Dermis blood vessel endothelial cell (primary cell): ENCODE measurements at regions not wholly inside any gene's neighbourhood (a gene's known extent, or its start where the extent isn't known, plus 50 kb on each side); places are given as distances from the start of the nearest gene placed in this dataset.

Experiments
- DNase-seq: peaks from one replicate; pipeline ENCODE4 v3.0.0; 2010

DNA sequence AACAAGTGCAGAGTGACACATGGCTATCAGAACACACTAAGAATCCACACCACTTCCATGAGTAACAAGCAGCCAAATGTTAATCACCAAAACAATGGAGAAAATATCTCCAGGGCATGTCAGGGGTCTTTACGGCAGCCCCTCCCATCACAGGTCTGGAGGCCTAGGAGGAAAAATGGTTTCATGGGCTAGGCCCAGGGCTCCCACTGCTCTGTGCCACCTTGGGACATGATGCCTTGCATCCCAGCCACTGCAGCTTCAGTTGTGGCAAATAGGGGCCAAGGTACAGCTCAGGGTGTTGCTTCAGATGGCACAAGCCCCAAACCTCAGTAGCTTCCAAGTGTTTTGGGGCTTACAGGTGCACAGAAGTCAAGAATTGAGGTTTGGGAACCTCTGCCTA is 66.6 kb downstream of the NEURL3 start:
- no peak for DNase-seq

DNA sequence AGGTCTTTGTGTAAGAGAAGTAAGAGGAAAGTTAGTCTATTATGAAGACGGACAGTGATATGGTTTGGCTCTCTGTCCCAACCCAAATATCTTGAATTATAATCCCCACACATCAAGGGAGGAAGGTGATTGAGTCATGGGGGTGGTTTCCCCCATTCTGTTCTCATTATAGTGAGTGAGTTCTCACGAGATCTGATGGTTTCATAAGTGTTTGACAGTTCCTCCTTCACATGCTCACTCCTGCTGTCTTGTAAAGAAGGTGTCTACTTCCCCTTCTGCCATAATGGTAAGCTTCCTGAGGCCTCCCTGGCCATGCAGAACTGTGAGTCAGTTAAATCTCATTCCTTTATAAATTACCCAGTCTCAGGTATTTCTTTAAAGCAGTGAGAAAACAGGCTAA is 67.6 kb downstream of the NEURL3 start:
- DNase-seq: no peak

DNA sequence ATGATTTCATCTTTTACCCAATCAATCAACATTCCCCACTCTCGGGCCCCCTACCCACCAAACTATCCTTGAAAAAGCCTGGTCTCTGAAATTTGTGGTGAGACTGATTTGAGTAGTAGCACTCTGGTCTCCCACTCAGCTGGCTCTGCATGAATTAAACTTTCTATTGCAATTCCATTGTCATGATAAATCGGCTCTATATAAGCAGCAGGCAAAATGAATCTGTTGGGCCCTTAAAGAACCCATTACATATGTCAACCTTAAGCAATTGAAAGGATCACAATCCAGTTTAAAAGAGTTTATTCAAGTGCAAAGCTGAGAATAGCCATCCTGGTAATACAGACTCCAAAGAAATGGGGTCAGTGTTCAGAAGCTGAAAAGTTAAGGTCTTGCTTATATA is 68.2 kb downstream of the NEURL3 start:
- no peak for DNase-seq

DNA sequence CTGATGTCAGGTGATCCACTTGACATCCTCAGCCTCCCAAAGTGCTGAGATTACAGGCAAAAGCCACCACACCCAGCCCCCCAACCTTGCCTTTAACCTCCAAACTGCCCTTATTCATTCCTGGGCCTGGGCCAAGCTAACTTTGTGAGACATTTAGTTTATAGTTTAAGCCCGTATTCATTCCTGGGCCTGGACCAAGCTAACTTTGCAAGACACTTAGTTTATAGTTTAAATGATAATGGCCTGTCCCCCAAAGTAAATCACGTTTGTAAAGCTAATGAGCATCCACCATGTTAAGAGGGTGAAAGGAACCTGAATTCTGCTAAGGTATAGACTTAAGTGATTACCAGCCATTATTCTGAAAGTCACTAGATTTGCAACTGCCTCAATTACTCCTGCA is 68.7 kb downstream of the NEURL3 start:
- no peak for DNase-seq

DNA sequence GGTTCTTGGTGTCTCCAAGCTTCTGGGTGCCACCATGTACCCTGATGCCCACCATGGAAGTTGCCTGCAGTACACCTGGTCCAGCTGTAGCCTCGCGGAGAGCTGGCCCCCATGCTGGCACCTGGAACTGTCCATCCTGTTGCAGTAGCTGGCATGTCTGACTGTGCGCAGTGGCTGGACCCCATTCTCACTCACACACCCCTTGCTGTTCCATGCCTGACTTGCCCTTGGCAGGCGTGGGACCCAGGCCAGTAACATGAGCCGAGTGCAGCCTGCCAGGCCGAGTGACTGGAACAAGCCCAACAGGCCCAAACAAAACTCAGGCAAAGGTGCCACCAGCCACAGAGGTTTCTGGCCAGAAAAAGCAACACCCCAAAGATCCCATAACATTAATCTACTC is 73.8 kb downstream of the NEURL3 start:
- DNase-seq: no peak

DNA sequence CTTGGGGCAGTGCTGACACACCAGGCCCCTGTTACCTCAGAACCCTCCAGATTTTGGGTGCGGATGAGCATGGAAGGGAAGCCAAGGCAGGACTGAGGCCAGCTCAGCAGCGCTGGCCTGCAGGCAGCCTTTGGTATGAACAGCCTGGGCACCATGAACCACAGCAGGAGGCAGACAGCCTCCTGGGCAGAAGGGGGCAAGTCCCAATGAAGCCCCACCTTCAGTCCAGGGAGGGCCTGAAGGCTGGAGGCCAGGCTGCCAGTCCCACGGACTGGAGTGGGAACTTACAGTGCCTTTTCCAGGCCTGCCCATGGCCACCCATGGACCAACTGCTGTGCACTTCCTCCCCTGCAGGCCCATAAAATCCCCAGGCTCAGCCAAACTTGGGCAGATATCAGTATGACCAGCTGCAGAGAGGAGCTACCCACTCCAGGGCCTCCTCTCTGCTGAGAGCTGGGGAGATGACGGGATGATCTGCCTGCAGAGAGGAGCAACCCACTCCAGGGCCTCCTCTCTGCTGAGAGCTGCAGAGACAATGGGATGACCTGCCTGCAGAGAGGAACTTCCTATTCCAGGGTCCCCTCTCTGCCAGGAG is 74.7 kb downstream of the NEURL3 start:
- no peak for DNase-seq

DNA sequence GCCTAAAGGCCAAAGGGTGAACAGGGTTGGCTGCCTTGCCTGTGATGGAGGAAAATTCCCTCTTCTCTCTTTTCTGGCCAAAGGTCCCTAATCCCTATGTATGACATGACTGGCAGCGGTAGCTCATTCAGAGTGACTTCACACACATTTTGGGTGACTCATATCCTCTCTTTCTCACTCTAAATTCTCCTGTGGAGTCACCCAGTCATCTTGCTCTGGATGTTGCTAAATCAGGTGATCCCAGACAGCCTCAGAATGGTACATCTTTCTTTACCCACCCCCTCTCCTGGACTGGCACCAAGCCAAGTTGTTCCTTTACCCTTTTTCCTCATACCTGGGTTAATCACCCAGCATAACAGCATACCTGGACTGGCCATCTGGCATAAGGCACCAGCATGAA is 77.2 kb downstream of the NEURL3 start:
- peak; percentile 62 for DNase-seq

DNA sequence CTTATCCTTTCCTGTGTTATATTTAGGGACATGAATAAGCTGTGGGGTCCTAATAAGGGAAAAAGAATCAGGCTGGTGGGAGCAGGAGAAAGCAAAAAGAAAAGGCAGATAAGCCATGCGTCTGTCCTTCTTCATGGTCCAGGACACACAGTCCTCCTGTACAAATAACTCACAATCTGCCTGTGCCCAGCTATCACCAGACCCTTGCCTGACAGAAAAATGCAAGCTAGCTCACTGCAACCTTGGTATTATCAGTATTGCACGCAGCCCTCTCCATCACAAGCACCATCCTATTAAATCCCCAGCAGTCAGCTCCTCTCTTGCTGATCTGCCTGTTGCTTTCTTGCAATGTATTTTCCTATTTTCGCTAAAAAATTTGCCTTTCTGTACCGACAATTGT is 78.0 kb downstream of the NEURL3 start:
- no peak for DNase-seq

DNA sequence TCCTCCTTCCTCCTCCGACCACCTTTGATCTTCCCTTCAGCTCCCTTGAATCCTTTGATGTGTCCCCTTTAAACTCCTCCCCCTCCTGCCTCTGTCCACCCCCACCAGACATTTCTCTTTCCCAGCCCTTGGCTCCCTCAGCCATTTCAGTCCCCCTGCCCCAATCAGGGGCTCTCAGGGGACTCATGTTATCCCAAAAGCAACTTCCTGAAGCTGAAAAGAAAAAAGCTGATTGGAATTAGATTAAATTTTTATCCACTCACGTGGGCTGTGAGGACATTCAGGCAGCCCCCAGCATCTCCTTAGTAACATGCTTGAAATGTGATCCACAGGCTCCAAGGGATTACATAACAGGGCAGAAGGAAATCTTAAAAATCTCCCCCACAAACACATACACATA is 81.3 kb downstream of the NEURL3 start:
- no peak for DNase-seq
